GM19099 (cell line): ENCODE measurements at regions not wholly inside any gene's neighbourhood (a gene's known extent, or its start where the extent isn't known, plus 50 kb on each side); places are given as distances from the start of the nearest gene placed in this dataset.

Source experiments
- POLR2A ChIP-seq: IDR thresholded peaks from 3 replicates; pipeline ENCODE4 v1.6.1; 2011; ENCODE audit warnings: low read depth; ENCODE audit not compliant: insufficient read length; ENCODE audit errors: extremely low read depth

DNA sequence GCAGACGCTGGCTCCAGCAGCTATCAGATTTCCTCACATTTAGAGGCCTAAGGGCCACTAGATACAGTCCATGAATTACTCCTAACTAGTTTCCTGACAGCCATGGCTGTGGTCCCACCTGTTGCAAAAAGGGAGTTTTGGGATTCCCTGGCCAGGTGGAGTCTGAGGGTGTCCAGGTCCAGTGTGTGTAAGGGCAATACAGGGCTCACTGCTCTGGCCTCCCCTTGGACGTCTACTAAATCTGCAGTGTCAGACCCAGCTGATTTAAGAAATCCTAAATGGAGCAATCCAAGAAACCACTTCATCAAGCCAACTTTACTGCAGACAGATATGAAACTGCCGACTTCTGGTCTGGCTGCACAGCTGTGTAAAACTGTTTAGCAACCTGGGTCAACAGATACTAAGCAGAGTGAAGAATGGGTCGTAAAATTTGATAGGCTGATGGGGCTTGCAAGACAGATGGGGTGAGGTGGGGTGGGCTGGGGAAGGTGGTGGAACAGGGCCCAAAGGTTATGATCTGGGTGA, 116.4 kb downstream of the GADD45G start:
- no peak for TF ChIP-seq POLR2A

DNA sequence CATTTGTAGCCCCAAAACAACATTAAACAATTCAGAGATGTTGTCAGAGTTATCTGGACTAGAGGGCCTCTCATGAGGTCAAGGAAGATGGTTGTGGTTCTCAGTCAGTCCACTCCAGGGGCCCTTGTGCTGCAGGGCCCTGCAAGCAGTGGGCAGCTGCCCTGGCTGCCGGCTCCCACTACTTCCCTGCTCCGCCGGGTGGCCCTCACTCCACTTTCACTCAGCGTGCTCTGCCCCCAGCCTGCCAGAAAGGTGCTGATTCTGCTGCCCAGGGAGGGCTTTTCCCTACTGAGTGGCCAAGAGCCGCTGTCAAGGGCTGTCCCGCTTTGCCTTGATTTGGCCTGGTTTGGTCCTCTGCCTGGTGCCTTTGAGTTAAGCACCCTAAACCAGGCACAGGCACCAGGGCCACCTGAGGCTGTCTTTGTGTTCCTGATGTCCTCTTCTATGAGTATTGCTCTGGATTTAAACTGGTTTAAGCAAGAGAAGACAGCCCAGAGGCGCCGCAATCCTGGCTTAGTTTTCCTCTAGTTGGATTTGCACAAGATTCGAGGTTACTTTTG, 117.2 kb downstream of the GADD45G start:
- TF ChIP-seq POLR2A, result no peak

DNA sequence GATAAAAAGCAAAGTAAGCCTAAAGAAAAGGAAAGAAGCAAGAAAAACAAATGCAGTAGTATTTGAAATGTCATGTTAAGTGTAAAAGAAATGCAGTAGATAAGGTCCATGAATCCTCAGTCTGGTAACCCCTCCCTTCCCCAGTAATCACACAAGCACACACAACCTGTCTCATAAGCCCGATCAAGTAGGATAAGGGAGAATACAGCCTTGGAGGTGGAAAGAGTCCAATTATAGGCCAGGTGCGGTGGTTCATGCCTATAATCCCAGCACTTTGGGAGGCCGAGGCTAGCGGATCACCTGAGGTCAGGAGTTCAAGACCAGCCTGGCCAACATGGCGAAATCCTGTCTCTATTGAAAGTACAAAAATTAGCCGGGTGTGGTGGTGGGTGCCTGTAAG, 117.9 kb downstream of the GADD45G start:
- TF ChIP-seq POLR2A, result no peak

DNA sequence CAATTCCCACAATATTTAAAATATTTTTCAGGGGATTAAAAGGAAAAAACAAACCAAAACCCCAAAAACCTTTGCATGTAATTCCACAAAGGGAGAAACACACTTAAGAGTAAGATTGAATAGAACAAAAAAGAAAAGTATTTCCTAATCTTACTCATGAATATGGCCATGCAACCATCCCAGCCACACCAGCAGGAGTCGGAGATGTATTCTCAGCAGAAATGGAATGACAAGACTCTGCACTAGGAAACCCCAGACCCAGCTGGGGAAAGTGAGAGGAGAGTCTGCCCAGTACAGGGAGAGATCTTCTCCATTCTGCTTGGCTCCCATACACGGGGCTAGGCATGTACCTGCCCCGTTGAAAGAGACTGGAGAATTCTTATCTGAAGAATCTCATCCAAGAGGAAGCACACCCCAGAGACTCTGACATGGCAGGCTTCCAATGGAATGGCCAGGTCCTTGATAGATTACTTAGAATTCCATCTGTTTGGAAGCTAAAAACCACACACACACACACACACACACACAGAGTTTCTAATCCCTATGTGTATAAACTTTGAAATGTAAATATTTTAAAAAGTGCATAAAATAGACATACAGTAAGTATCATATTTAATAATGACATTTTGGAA, 118.8 kb downstream of the GADD45G start:
- TF ChIP-seq POLR2A, result no peak

DNA sequence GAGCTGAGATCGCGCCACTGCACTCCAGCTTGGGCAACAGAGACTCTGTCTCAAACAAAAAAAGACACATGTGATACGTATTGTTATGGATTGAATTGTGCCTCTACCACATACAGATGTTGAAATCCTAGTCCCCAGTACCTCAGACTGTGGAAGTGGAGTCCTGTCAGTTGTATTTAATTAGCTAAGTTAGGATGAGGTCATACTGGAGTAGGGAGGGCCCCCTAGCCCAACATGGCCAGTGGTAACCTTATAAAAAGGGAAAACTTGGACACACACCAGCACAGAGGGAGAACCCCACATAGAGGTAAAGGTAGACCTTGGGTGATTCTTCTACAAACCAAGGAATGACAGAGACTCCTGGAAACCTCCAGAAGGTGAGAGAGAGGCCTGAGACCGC, 119.8 kb downstream of the GADD45G start:
- TF ChIP-seq POLR2A, result no peak

DNA sequence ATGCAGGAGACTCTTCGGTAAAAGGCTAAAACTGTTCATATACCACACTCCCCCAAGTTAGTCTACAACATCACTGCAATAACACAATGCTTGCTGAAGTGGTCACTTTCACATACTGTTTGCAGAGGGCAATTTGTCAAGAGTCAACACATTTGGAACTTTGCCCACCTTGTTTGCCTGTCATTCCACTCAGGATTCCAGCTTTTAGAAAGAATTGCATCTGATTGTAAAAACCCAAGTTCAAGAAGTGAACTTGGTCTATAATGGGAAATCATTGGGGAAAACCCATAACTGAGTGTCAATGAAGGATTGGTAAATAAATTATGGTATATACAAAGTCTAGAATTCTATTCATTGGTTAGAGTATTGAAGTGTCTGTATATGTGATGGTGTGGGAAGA, 120.5 kb downstream of the GADD45G start:
- TF ChIP-seq POLR2A, result no peak

DNA sequence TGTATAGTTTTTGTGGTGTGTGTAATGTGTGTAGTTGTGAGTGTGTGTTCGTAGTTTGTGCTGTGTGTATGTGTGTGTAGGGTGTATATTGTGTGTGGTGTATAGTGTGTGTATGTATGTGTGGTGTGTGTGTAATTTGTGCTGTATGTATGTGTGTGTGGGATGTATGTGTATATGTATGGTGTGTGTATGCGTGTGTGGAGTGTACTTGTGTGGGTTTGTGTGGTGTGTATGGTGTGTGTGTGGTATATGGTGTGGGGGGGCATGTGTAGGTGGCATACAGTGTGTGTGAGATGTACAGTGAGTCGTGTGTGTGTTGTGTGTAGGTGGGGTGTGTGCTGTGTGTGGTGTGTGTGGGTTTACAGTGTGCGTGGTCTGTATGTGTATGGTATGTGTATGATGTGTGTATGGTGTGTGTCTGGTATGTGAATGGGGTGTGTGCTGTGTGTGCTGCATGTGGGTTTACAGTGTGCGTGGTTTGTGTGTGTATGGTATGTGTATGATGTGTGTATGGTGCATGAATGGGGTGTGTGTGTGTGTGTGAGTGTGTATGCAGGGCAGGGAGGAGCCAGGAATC, 125.2 kb downstream of the GADD45G start:
- no peak for TF ChIP-seq POLR2A

DNA sequence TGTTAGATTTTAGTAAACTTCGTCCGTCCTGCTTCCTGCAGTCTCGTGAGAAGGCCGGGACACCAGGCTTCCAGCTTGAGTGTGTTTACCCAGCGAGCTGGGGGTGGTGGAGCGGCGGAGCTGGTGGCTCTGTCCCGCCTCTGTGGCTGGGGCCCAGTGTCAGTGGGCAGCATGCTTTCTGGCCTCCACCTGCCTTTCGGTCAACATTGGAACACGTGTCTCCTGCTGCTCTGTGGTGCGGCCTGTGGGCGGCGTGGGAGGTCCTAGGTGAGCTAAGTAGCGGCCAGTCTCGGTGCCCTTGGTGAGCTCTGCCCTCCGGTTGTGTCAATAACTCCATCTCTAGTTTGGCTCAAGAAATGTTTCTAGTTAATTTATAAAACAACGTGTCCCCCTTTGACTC, 125.9 kb downstream of the GADD45G start:
- no peak for TF ChIP-seq POLR2A

DNA sequence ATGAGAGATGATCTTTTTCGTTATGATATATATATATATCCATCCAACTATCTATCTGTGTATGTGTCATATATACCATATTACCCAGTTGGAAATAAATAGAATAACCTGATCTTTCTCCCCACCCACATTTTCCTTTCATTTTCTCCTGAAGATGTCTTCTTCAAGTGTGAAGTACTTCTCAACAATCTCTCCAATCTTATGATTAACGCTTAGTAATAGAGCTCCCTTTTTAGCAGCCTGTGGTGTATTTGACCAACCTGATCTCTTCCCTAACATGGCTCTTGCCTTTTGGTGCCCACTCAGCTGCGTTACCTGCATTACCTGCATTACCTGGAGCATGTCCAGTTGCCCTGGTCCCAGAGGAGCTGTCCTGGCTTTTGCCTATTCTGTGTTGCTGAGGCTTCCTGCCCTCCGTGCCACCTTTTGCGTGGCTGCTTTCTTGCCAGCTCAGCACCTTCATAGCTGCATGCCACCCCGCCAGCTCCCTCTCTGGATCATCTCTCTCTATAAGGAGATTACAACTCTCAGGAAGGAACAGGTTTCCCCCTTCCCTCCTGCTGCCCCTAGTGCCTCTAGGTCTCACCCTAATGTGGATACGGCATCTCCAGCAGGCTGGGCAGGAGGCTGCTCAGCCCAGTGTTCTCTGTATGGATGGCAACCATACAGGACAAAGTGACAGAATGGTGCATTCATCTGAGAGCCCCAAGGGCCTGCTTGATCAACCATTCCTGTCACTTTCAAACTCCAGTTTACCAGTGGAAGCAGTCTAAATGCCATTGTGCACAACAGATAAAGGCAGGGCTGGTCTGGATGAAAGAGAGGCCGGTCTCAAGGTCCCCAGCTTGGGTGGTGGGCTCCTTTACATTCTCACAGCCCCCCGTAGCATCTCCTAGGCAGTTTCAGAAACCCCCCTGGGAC, 126.7 kb downstream of the GADD45G start:
- no peak for TF ChIP-seq POLR2A

DNA sequence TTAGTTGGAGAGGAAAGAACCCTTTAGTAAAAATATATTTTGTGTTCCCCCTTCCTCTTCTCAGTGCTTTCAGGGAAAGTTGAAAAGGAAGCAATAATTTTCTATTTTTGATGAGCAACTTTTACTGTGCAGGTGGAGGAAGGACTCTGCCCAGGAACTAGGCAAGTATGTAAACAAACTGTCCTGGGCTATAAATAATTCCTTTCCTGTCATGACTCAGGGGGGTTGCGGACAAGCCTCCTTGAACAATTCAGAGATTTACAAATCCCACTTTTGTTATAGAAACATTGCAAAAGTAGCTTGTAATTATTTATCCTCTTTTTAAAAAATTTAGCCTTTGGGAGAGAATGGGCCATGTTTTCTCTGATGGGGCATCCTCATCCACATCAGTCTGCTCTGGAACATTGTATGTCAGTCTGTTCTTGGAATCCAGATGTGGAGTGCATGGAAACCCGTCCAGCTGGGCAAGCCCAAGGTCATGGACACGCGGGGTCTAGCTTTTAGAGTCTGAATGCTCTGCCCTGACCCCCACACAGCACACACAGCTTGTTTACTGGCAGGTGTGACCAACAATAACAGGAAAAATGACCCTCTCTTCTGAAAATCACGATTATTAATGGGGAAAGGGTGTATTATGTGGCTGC, 127.6 kb downstream of the GADD45G start:
- no peak for TF ChIP-seq POLR2A

DNA sequence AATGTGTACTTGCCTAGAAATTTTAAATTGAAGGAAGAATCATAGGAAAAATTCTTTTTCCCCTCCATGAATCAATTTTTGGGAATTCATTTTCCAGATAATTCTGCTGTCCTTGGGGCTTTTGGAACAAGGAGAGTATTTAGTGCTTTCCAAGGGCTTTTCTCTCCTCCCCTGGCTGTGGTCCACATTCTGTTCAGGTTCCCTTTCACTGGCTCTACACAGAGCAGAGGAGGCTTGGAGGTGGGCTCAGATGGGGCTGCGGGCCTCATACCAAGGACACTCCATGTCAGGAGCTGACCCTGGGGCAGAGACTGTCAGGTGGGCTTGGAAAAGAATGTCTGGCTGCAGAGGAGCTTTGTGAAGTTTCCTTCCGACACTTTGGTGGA, 128.1 kb downstream of the GADD45G start:
- no peak for TF ChIP-seq POLR2A

DNA sequence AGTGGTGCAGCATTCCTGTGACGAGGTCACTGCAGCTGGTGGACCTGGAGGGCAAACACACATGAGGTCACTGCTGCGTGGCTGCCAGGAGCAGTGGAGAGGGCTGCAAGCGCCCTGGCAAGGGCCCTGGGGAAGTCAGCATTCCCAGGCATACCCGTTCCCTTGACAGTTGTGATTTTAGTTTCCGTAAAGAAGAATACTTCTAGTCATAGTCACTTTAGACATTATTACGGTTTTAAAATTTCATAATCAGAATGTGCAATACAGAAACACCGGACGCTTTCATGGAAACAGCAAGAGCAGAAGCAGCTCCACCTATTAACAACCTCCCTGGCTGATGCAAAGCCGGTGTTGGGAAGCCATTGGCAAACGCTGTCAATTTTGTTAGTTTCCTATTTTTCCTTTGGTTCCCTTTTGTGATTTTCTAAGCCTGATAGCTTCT, 129.8 kb downstream of the GADD45G start:
- no peak for TF ChIP-seq POLR2A

DNA sequence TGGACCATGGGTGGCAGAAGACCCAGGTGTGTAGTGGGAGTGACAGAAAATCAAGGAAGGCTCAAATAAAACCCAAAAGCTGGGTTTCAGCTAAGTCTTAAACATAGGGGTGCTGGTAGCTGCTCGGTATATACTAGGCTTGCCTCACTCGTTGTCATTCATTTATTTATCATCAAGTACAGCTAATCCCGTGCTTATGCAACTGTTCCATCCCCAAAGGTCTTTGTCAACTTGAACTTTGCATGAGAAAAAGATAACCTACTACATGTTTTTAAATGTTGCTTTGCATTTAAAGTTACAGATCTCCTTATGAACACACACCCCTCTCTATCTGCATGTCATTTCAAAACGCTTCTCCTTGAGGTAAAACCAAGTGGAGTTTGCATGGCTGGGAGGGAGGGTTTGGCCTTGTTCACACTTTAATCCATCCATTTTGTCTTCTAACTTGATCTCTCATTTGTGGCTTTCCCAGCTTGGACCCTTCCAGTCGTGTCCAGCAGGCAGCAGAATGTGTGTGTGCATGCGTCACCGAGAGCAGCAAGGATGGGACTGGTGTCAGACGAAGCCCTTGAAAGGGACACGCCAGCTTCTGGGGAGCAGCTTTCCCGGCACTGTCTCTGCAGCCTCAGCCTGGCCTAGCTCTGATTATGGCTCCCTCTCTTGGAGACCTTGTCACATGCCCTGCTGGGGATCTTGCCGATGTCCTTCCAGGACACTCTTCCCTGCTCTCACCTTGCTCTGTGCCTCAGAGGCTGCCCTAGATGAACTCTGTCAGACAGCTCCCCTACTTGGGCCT, 133.5 kb downstream of the GADD45G start:
- TF ChIP-seq POLR2A, result no peak

DNA sequence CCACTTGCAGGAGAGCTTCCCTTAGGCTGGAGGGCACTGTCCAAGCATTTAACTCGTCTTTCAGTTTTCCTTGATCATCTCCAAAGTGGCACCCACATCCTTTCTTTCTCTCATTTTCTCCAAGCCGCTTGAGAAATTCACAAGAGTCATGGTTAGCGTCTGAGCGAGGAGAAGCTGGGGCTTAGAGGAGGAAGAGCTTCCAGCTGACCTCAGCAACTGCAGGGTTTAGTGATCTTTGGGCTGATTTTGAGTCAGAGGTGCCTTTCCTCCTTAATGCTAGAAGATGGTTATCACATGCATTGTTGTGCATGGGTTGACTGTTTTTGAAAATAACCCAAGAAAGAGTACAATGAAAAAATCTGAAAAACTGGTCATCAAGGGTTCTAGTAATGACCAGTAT, 134.7 kb downstream of the GADD45G start:
- no peak for TF ChIP-seq POLR2A

DNA sequence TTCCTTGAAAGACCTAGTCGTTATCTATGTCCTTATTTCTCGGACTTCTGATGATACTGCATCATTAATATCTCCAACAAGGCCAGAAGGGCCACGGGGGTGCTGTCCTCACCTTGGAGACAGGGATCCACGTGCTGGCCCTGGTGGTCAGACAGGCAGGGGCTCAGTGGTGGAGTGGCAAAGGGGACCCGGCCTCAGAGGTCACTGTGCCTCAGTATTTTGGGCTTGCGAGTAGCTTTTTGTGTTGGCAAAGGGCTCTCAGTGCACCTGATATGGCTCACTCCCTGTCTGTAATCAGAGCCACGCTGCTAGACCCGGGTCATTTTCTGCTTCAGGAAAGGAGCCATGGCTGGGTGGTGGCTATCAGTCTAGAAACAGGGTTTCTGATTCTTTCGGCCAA, 135.1 kb downstream of the GADD45G start:
- TF ChIP-seq POLR2A, result no peak

DNA sequence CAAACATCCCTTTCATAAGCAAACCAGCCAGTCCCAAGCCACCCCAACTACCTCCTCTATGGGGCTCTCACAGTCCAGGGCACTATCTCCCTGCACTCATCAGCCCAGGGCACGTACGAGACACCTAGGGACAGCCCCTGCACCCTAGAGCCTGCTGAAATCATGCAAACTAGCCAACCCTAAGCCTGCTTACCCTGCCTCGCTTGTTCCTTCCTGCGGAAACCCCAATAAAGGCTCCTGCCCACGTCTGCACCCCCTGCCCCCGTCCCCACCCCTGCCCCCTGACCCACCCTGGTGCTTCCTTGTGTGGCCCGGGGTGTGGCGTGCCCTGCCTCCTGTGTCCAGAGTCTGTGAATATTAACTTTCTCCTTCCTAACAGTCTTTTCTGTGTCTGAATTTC, 135.9 kb downstream of the GADD45G start:
- TF ChIP-seq POLR2A, result no peak
